ENCODE measurements at regions not wholly inside any gene's neighbourhood (a gene's known extent, or its start where the extent isn't known, plus 50 kb on each side); places are given as distances from the start of the nearest gene placed in this dataset.

DNA sequence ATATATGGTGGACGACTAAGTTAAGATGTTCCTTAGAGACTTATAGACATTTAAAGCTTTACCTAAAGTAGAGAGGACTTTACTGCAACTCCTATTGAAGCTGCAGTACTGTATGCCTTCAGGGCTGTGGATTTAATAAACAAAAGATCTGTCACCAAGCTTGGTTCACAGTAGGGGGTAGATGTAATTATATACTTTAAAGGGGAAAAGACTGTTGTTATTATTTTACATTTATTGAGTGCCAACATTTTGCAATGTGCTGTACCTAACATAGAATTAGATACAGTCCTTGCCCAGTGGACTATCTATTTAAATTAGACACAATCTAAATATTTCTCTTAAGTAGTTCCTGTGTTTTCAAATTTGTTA is 67.2 kb downstream of the SLIT2 start:
- H3K4me3 ChIP-seq (ENCODE audit: low read depth, low read length): no peak overlapping the region
- DNase-seq (ENCODE audit: low read depth): no peak
- TF ChIP-seq, protein P1, sequence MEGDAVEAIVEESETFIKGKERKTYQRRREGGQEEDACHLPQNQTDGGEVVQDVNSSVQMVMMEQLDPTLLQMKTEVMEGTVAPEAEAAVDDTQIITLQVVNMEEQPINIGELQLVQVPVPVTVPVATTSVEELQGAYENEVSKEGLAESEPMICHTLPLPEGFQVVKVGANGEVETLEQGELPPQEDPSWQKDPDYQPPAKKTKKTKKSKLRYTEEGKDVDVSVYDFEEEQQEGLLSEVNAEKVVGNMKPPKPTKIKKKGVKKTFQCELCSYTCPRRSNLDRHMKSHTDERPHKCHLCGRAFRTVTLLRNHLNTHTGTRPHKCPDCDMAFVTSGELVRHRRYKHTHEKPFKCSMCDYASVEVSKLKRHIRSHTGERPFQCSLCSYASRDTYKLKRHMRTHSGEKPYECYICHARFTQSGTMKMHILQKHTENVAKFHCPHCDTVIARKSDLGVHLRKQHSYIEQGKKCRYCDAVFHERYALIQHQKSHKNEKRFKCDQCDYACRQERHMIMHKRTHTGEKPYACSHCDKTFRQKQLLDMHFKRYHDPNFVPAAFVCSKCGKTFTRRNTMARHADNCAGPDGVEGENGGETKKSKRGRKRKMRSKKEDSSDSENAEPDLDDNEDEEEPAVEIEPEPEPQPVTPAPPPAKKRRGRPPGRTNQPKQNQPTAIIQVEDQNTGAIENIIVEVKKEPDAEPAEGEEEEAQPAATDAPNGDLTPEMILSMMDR (IDR thresholded peaks at IDR 0.05; ENCODE audit: low read depth, low read length): no peak
- TF ChIP-seq MYC (IDR thresholded peaks at IDR 0.05; ENCODE audit: low read depth, low read length): no peak
- TF ChIP-seq, protein P2, sequence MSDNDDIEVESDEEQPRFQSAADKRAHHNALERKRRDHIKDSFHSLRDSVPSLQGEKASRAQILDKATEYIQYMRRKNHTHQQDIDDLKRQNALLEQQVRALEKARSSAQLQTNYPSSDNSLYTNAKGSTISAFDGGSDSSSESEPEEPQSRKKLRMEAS (IDR thresholded peaks at IDR 0.05; ENCODE audit: low read depth, low read length): no peak
- no peak for TF ChIP-seq POLR2A (IDR thresholded peaks at IDR 0.05; ENCODE audit: extremely low read depth, insufficient read length)

DNA sequence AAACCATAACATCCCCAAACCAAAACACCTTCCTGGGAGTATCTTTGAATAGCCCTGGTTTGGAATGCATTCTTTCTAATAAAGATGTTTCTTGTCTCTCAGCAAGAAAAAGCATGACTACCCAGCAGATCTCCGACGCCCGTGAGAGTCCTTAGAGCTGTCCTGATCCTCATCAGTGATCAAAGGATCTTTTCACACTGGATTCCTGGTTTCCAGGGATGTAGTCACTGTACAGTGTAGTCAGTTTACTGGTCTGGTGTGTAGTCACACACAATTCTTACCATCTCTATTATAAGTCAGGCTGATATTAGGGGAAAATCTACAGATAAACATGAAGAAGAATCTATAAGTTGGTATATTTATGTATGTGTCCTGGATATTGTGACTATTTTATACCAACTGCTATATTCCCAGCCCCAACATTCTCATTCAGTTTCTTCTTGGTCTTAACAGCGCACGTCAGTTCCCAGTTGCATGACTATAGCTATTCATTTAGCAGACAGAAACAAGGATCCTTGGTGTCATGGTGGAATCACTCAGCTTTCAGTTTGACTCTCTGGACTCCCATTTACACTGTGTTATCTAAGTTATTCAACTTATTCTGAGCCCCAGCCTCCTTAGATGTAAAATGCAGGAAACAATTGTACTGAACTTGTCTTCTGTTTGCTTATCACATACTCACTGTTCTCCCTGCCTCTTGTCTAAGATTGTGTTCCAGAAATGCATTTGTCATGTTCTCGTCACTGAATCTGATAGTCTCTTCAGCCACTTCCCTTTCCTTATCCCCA is 68.3 kb downstream of the SLIT2 start:
- no peak for DNase-seq (ENCODE audit: low read depth)

DNA sequence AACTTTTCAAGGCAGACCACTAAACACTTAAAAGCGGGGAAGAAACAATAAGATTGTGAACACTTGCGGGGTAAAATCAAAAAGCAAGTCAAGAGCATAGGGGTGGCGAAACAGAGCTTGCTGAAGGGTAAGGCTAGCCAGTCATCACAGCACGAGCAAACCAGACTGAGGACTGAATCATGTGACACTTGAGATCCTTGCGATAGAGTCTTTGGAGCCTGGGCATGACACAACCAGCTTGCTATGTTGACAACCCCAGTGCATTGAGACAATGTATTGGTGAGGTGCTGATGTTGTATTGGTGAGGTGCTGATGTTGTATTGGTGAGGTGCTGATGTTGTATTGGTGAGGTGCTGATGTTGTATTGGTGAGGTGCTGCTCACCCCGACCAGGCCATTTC is 72.3 kb downstream of the SLIT2 start:
- no peak overlapping the region for H3K4me3 ChIP-seq (ENCODE audit: low read depth, low read length)
- no peak for DNase-seq (ENCODE audit: low read depth)
- TF ChIP-seq MYC (IDR thresholded peaks at IDR 0.05; ENCODE audit: low read depth, low read length) (no peak), POLR2A (IDR thresholded peaks at IDR 0.05; ENCODE audit: extremely low read depth, insufficient read length) (no peak)
- TF ChIP-seq, protein P1 (IDR thresholded peaks at IDR 0.05; ENCODE audit: low read depth, low read length): no peak
- TF ChIP-seq, protein P2 (IDR thresholded peaks at IDR 0.05; ENCODE audit: low read depth, low read length): no peak

More for the DNA sequence above, 68.3 kb downstream of the SLIT2 start:
- H3K4me3 ChIP-seq (ENCODE audit: low read depth, low read length): no peak overlapping the region
- no peak for TF ChIP-seq MYC (IDR thresholded peaks at IDR 0.05; ENCODE audit: low read depth, low read length)
- TF ChIP-seq, protein P2 (IDR thresholded peaks at IDR 0.05; ENCODE audit: low read depth, low read length): no peak
- TF ChIP-seq, protein P1 (IDR thresholded peaks at IDR 0.05; ENCODE audit: low read depth, low read length): no peak
- TF ChIP-seq POLR2A (IDR thresholded peaks at IDR 0.05; ENCODE audit: extremely low read depth, insufficient read length): no peak

DNA sequence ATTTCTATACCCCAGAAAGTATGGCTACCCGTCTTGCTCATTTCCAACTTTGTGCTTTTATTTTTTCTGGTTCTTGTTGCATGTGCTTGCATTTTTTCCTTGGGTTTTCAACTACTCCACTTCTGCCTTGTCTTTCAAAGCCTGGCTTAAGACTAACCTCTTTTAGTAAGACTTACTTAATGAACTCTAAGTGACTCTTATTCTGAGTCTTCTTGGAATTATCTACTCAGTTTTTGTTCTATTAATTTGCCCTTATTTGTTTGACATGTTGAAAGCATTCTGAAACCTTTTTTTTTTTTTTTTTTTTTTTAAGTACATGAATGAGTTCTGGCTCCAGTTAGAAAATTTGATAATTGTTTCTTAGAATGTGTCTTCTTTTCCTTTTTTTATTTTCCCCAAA is 74.8 kb downstream of the SLIT2 start:
- no peak overlapping the region for H3K4me3 ChIP-seq (ENCODE audit: low read depth, low read length)
- TF ChIP-seq MYC (IDR thresholded peaks at IDR 0.05; ENCODE audit: low read depth, low read length) (no peak), POLR2A (IDR thresholded peaks at IDR 0.05; ENCODE audit: extremely low read depth, insufficient read length) (no peak)
- TF ChIP-seq, protein P1 (IDR thresholded peaks at IDR 0.05; ENCODE audit: low read depth, low read length): no peak
- TF ChIP-seq, protein P2 (IDR thresholded peaks at IDR 0.05; ENCODE audit: low read depth, low read length): no peak
- DNase-seq (ENCODE audit: low read depth): no peak

DNA sequence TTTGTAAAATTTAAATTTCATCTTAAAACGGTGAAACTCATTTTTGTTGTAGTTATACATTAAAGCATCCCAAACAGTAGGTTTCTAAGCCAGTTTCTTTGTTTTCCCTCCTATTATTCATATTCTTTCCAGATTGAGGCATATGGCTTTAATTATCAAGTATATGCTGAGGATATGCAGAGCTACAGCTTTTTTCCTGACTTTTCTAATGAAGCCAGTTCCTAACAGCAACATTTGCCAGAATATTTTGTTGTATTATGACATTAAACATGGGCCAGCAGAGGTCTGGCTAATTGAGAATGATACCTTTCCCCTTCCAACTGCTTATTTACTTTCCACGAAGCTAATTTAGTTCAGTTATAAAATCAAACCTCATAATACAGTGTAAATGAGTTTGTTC is 75.3 kb downstream of the SLIT2 start:
- TF ChIP-seq, protein P2 (IDR thresholded peaks at IDR 0.05; ENCODE audit: low read depth, low read length): no peak
- TF ChIP-seq, protein P1 (IDR thresholded peaks at IDR 0.05; ENCODE audit: low read depth, low read length): no peak
- no peak for DNase-seq (ENCODE audit: low read depth)

More for the DNA sequence above, 75.3 kb downstream of the SLIT2 start:
- no peak overlapping the region for H3K4me3 ChIP-seq (ENCODE audit: low read depth, low read length)
